Loucy (cell line): ENCODE measurements at regions not wholly inside any gene's neighbourhood (a gene's known extent, or its start where the extent isn't known, plus 50 kb on each side); places are given as distances from the start of the nearest gene placed in this dataset.

Source experiments
- H2AFZ ChIP-seq: fragments of 200-600 bp; sonication (generic); 2 replicates; pipeline ENCODE4 v1.6.0; 2016; ENCODE audit warnings: antibody characterized with exemption, mild to moderate bottlenecking, low read length, moderate library complexity
- H3F3A ChIP-seq: fragments of 200-600 bp; 2 replicates; pipeline ENCODE4 v1.6.0; 2016; ENCODE audit warnings: antibody characterized with exemption, low read depth, mild to moderate bottlenecking
- H3K27me3 ChIP-seq: fragments of 200-600 bp; sonication (generic); 2 replicates; pipeline ENCODE4 v1.6.1; 2014; ENCODE audit warnings: low read length, mild to moderate bottlenecking; ENCODE audit not compliant: insufficient read depth, poor library complexity, severe bottlenecking
- H3K36me3 ChIP-seq: fragments of 200-600 bp; sonication (generic); 2 replicates; pipeline ENCODE4 v1.6.1; 2016; ENCODE audit warnings: low read length; ENCODE audit not compliant: insufficient read depth
- H3K4me1 ChIP-seq: fragments of 200-600 bp; sonication (generic); 2 replicates; pipeline ENCODE4 v1.5.1; 2014; ENCODE audit warnings: low read length, mild to moderate bottlenecking; ENCODE audit not compliant: insufficient read depth, poor library complexity, severe bottlenecking
- H3K4me2 ChIP-seq: fragments of 200-600 bp; sonication (generic); 2 replicates; pipeline ENCODE4 v1.6.0; 2014; ENCODE audit warnings: antibody characterized with exemption, low read length, low read depth, mild to moderate bottlenecking; ENCODE audit not compliant: poor library complexity, severe bottlenecking
- H3K4me3 ChIP-seq: fragments of 200-600 bp; sonication (generic); 2 replicates; pipeline ENCODE4 v1.5.1; 2014; ENCODE audit warnings: low read length, mild to moderate bottlenecking, mixed read lengths; ENCODE audit not compliant: poor library complexity, severe bottlenecking
- H3K79me2 ChIP-seq: fragments of 200-600 bp; sonication (generic); 2 replicates; pipeline ENCODE4 v1.6.1; 2014; ENCODE audit warnings: low read length; ENCODE audit not compliant: insufficient read depth
- H3K9ac ChIP-seq: fragments of 200-600 bp; sonication (generic); 2 replicates; pipeline ENCODE4 v1.6.0; 2014; ENCODE audit warnings: mild to moderate bottlenecking, low read depth, low read length, moderate library complexity; ENCODE audit not compliant: poor library complexity, severe bottlenecking
- H3K9me2 ChIP-seq: fragments of 200-600 bp; sonication (generic); replicated peaks from 2 replicates; pipeline ENCODE4 v1.6.1; 2016; ENCODE audit warnings: low read depth, low read length, mixed read lengths
- H3K9me3 ChIP-seq: fragments of 200-600 bp; sonication (generic); 2 replicates; pipeline ENCODE4 v1.6.1; 2014; ENCODE audit warnings: mild to moderate bottlenecking, antibody characterized with exemption, low read length, low read depth; ENCODE audit not compliant: insufficient read depth
- H4K20me1 ChIP-seq: fragments of 200-600 bp; sonication (generic); 2 replicates; pipeline ENCODE4 v1.6.0; 2014; ENCODE audit warnings: antibody characterized with exemption, low read length, mild to moderate bottlenecking; ENCODE audit not compliant: insufficient read depth, poor library complexity, severe bottlenecking
- EZH2phosphoT487 ChIP-seq: fragments of 200-600 bp; IDR thresholded peaks from 2 replicates; pipeline ENCODE4 v1.6.1; 2018; ENCODE audit warnings: antibody characterized with exemption, mild to moderate bottlenecking, moderate library complexity, borderline replicate concordance
- TF ChIP-seq, protein P1 (sequence below): fragments of 200-600 bp; sonication (generic); conservative IDR thresholded peaks from 2 replicates; pipeline ENCODE4 v1.5.1; 2014; ENCODE audit warnings: mild to moderate bottlenecking, antibody characterized with exemption, low read length

DNA sequence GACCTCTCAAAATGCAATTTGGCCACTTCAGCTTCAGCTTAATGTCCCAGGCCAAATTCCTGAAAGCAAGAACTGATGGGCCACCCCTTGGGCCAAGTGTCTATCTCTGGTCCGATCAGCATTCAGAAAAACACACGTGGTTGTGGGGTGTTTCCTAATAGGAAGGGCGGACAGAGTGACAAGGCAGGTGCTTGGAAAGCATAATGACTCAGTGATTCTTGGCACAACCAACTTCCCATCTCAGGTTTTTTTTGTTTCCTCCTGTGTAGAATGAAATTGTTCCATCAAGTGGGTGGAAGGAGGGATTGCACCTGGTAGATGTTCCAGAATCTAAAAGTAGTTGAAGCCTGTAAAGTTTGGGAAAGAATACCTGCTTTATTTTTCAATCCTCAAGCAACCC lies 155.6 kb downstream of the HS3ST2 start:
- TF ChIP-seq, protein P1, sequence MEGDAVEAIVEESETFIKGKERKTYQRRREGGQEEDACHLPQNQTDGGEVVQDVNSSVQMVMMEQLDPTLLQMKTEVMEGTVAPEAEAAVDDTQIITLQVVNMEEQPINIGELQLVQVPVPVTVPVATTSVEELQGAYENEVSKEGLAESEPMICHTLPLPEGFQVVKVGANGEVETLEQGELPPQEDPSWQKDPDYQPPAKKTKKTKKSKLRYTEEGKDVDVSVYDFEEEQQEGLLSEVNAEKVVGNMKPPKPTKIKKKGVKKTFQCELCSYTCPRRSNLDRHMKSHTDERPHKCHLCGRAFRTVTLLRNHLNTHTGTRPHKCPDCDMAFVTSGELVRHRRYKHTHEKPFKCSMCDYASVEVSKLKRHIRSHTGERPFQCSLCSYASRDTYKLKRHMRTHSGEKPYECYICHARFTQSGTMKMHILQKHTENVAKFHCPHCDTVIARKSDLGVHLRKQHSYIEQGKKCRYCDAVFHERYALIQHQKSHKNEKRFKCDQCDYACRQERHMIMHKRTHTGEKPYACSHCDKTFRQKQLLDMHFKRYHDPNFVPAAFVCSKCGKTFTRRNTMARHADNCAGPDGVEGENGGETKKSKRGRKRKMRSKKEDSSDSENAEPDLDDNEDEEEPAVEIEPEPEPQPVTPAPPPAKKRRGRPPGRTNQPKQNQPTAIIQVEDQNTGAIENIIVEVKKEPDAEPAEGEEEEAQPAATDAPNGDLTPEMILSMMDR = no peak
- TF ChIP-seq EZH2phosphoT487 = no peak
- Histone ChIP-seq H2AFZ (no peak overlapping the region), H3K79me2 (no peaks in the 10 kb centered on the region), H3K9me3 (no peaks in the 10 kb centered on the region), H4K20me1 (no peaks in the 10 kb centered on the region), H3F3A (no peaks in the 10 kb centered on the region), H3K4me1 (no peaks in the 10 kb centered on the region), H3K4me2 (no peak overlapping the region), H3K36me3 (no peaks in the 10 kb centered on the region), H3K9ac (no peak overlapping the region), H3K4me3 (no peak overlapping the region), H3K27me3 (no peaks in the 10 kb centered on the region), H3K9me2 (no peaks in the 10 kb centered on the region)

DNA sequence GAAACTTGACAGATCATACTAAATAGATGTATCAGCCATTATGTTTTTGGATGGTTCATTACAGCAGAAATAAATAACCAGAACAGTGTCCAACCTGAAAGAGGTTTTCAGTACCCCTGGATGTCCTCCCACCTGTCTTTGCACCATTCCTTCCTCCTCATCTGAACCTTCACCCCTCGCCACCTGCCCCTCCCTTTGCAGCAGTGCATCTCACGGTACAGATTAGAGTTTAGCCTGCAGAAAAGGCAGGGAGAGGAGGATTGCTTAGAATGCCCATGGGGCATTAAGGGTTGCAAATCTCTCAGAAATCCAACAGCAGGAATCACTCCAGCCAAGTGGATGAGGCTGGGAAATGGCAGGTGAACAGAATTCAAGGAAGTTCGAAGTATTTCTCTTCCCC lies 155.0 kb downstream of the HS3ST2 start:
- Histone ChIP-seq H3K4me3 (no peak overlapping the region), H3K4me1 (no peaks in the 10 kb centered on the region), H3K36me3 (no peaks in the 10 kb centered on the region), H3F3A (no peaks in the 10 kb centered on the region), H3K4me2 (no peak overlapping the region), H3K79me2 (no peaks in the 10 kb centered on the region), H3K27me3 (no peaks in the 10 kb centered on the region), H3K9me2 (no peaks in the 10 kb centered on the region), H4K20me1 (no peaks in the 10 kb centered on the region), H2AFZ (no peak overlapping the region), H3K9ac (no peak overlapping the region), H3K9me3 (no peaks in the 10 kb centered on the region)
- no peak for TF ChIP-seq EZH2phosphoT487
- TF ChIP-seq, protein P1 = no peak

DNA sequence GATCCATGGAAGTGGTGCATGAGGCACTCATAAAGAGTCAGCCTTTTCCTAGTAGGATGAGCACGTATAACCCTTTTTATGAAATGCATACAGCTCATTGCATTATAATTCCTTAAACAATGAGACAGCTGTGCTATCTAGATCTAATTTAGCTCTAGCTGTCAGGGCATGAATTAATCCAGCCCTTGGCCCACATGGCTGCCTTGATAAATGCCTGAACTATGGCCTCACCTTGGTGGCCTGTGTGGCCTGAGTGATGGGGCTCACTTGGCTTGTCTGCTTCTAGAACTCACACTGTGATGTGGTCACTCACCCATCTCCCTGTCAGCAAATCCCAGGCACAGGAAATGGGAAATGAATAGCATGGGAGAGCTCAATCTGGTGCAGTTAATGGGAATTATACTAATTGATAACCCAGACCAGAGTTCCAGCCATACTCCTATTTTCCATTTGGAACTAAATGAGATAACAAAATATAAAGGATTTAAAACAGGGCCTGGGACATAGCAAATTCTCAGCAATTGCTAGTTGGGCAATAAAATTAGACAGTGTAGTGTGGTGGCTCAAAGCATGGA lies 153.6 kb downstream of the HS3ST2 start:
- H3K27me3 ChIP-seq = no peaks in the 10 kb centered on the region
- H3K9ac ChIP-seq = no peak overlapping the region
- no peaks in the 10 kb centered on the region for H4K20me1 ChIP-seq
- no peaks in the 10 kb centered on the region for H3K79me2 ChIP-seq
- TF ChIP-seq, protein P1 = no peak
- no peak for TF ChIP-seq EZH2phosphoT487
- H3K4me2 ChIP-seq = no peak overlapping the region
- no peaks in the 10 kb centered on the region for H3K9me3 ChIP-seq
- no peaks in the 10 kb centered on the region for H3K9me2 ChIP-seq
- H3K36me3 ChIP-seq = no peaks in the 10 kb centered on the region
- no peak overlapping the region for H2AFZ ChIP-seq
- H3F3A ChIP-seq = no peaks in the 10 kb centered on the region
- no peak overlapping the region for H3K4me3 ChIP-seq
- no peaks in the 10 kb centered on the region for H3K4me1 ChIP-seq
